ENCODE measurements at regions not wholly inside any gene's neighbourhood (a gene's known extent, or its start where the extent isn't known, plus 50 kb on each side); places are given as distances from the start of the nearest gene placed in this dataset.

GRCh38 chr13:68050761-68051160 is 820.6 kb upstream of the PCDH9 start (continued):
- no peak for TF ChIP-seq ZNF518A (tag by site-specific recombination; conservative IDR thresholded peaks at IDR 0.05; ENCODE audit: low read depth)
- no peak for TF ChIP-seq REST (tag by site-specific recombination; IDR thresholded peaks at IDR 0.05)
- no peak for TF ChIP-seq ZNF23 (tag by site-specific recombination; IDR thresholded peaks at IDR 0.05; ENCODE audit: borderline replicate concordance)
- no peak for TF ChIP-seq ZNF211 (tag by site-specific recombination; IDR thresholded peaks at IDR 0.05; ENCODE audit: low read depth)
- TF ChIP-seq ZSCAN5A (tag by site-specific recombination; IDR thresholded peaks at IDR 0.05), result no peak
- no peak for TF ChIP-seq ZNF610 (tag by site-specific recombination; IDR thresholded peaks at IDR 0.05; ENCODE audit: borderline replicate concordance)

GRCh38 chr13:68048802-68049359 is 818.7 kb upstream of the PCDH9 start:
- no peaks in the 10 kb centered on the region for H3K4me1 ChIP-seq (ENCODE audit: control insufficient read depth, insufficient read depth, low read length)
- POLR2A ChIA-PET, result no interaction called here
- no peak overlapping the region for H3K27ac ChIP-seq (ENCODE audit: extremely low read depth, low read depth, low read length)
- no peak overlapping the region for H3K4me3 ChIP-seq (ENCODE audit: low read depth, low read length)
- TF ChIP-seq ZNF366 (tag by site-specific recombination; conservative IDR thresholded peaks at IDR 0.05) (no peak), ZBTB1 (tag by site-specific recombination; IDR thresholded peaks at IDR 0.05) (no peak), TCF7L2 (IDR thresholded peaks at IDR 0.05; ENCODE audit: borderline replicate concordance, low read depth, low read length) (peak; percentile 29; the same call in 1 of the 2 replicates), ZNF596 (tag by site-specific recombination; IDR thresholded peaks at IDR 0.05) (no peak)
- H3K9me3 ChIP-seq (ENCODE audit: control insufficient read depth, insufficient read depth, low read depth, low read length), result no peaks in the 10 kb centered on the region
- no peaks in the 10 kb centered on the region for H3K36me3 ChIP-seq (ENCODE audit: control insufficient read depth in 2 of 2, insufficient read depth in 1 of 2, low read length in 2 of 2)
- CTCF ChIA-PET, result no interaction called here

GRCh38 chr13:68047889-68048288 is 817.8 kb upstream of the PCDH9 start:
- H3K36me3 ChIP-seq (ENCODE audit: control insufficient read depth in 2 of 2, insufficient read depth in 1 of 2, low read length in 2 of 2), result no peaks in the 10 kb centered on the region
- H3K27ac ChIP-seq (ENCODE audit: extremely low read depth, low read depth, low read length), result no peak overlapping the region
- ChIA-PET POLR2A (no interaction called here), CTCF (no interaction called here)
- no peaks in the 10 kb centered on the region for H3K9me3 ChIP-seq (ENCODE audit: control insufficient read depth, insufficient read depth, low read depth, low read length)
- TF ChIP-seq INSM2 (tag by site-specific recombination; IDR thresholded peaks at IDR 0.05), result no peak
- no peak overlapping the region for H3K4me3 ChIP-seq (ENCODE audit: low read depth, low read length)
- no peaks in the 10 kb centered on the region for H3K4me1 ChIP-seq (ENCODE audit: control insufficient read depth, insufficient read depth, low read length)
